ENCODE measurements at regions not wholly inside any gene's neighbourhood (a gene's known extent, or its start where the extent isn't known, plus 50 kb on each side); places are given as distances from the start of the nearest gene placed in this dataset. TPM values are rescaled to one million over a fixed set of nuclear protein-coding genes. Genes with fewer than 3 reads are reported as not detected.

- no peaks in the 10 kb centered on the region for H3K79me2 ChIP-seq (ENCODE audit: control insufficient read depth, insufficient read depth, low read length)
- no peak for DNase-seq (ENCODE audit: low read depth, low spot score)
- intact Hi-C loops (cut with micrococcal nuclease) = no loop called here
- CTCF ChIA-PET = no interaction called here
- peaks cover 0 to 2% of the 10 kb centered on the region in 2 experiments for H3K27me3 ChIP-seq (ENCODE audit: control insufficient read depth in 2 of 2, insufficient read depth in 2 of 2, low read length in 2 of 2)
- no peaks in the 10 kb centered on the region for H3K4me1 ChIP-seq (ENCODE audit: control insufficient read depth, extremely low read depth, insufficient read depth, low read length)
- no peaks in the 10 kb centered on the region for H3K9me3 ChIP-seq (replicated peaks; ENCODE audit: control insufficient read depth, insufficient read depth, low read length)
- no peak overlapping the region for H3K27ac ChIP-seq (ENCODE audit: insufficient read depth, low read depth, low read length)
- TF ChIP-seq EZH2 (IDR thresholded peaks at IDR 0.05; ENCODE audit: borderline replicate concordance, low read depth, low read length, severe bottlenecking) (no peak), POLR2A (IDR thresholded peaks at IDR 0.05; ENCODE audit: low read depth, low read length) (no peak), POLR2AphosphoS5 (IDR thresholded peaks at IDR 0.05; ENCODE audit: insufficient read depth, low read depth, low read length) (no peak), MAX (IDR thresholded peaks at IDR 0.05; ENCODE audit: insufficient read depth, insufficient read length) (no peak), CTCF (IDR thresholded peaks at IDR 0.05; ENCODE audit: extremely low read depth in 1 of 2, insufficient read depth in 1 of 2, low read depth in 1 of 2, low read length in 2 of 2) (no peak), JUN (IDR thresholded peaks at IDR 0.05; ENCODE audit: borderline replicate concordance, insufficient read depth, insufficient read length, low read depth) (no peak), FOS (IDR thresholded peaks at IDR 0.05; ENCODE audit: borderline replicate concordance, insufficient read depth, low read length) (no peak), GATA2 (IDR thresholded peaks at IDR 0.05; ENCODE audit: insufficient read depth, insufficient read length, low read depth, low read length) (no peak), MYC (IDR thresholded peaks at IDR 0.05; ENCODE audit: low read depth, low read length) (no peak)
- H2AFZ ChIP-seq (ENCODE audit: low read depth, low read length) = no peak overlapping the region
- POLR2A ChIA-PET = no interaction called here
- no peak overlapping the region for H3K9ac ChIP-seq (replicated peaks; ENCODE audit: extremely low read depth, insufficient read depth, low read length)
- H3K4me3 ChIP-seq (replicated peaks in 1 of 3; ENCODE audit: insufficient read depth in 1 of 3, low read depth in 1 of 3, low read length in 3 of 3) = no peak overlapping the region
- no peaks in the 10 kb centered on the region for H3K36me3 ChIP-seq (ENCODE audit: control insufficient read depth in 2 of 2, extremely low read depth in 1 of 2, insufficient read depth in 2 of 2, low read length in 2 of 2)
- no peaks in the 10 kb centered on the region for H3K9me1 ChIP-seq (replicated peaks; ENCODE audit: control insufficient read depth, extremely low read depth, insufficient read depth, low read length)
- FAIRE-seq = no peak
- BruUV-seq (replicated peaks) = no TSS peak
- no peak overlapping the region for H3K4me2 ChIP-seq (ENCODE audit: insufficient read depth, low read length)
- H4K20me1 ChIP-seq (replicated peaks; ENCODE audit: control insufficient read depth, extremely low read depth, insufficient read depth, low read length) = no peaks in the 10 kb centered on the region
- dilution Hi-C loops (cut with MboI; ENCODE audit: extremely low pct_ligation_motif_present, low sequenced_read_pairs) = no loop called here
These were observed 112.8 kb downstream of the LLPH start for GRCh38 chr12:66017736-66018135.

Small RNAs in the stretch of these regions (microRNA-seq; reads per million reads assigned to microRNA genes)
- not detected for gene MIR6074 (ENCODE audit: borderline number of aligned reads, borderline replicate concordance)

Small RNAs in the stretch of these regions (small RNA-seq; reads per million reads assigned to genes)
- gene MIR6074 (ENCODE audit: insufficient read depth, insufficient read length, low read depth, low replicate concordance) = not detected
- gene RNA5SP362 (ENCODE audit: insufficient read depth, insufficient read length, low read depth, low replicate concordance) = not detected
